Loucy (cell line): ENCODE measurements at regions not wholly inside any gene's neighbourhood (a gene's known extent, or its start where the extent isn't known, plus 50 kb on each side); places are given as distances from the start of the nearest gene placed in this dataset.

Experiments
- CTCF ChIP-seq: fragments of 200-600 bp; sonication (generic); conservative IDR thresholded peaks from 2 replicates; pipeline ENCODE4 v1.5.1; 2014; ENCODE audit warnings: mild to moderate bottlenecking, antibody characterized with exemption, low read length
- EZH2phosphoT487 ChIP-seq: fragments of 200-600 bp; IDR thresholded peaks from 2 replicates; pipeline ENCODE4 v1.6.1; 2018; ENCODE audit warnings: antibody characterized with exemption, mild to moderate bottlenecking, moderate library complexity, borderline replicate concordance

- TF ChIP-seq CTCF (no peak), EZH2phosphoT487 (no peak)
These were observed 83.7 kb upstream of the SEPTIN5 start for GRCh38 chr22:19630614-19631013.
